ENCODE measurements at regions not wholly inside any gene's neighbourhood (a gene's known extent, or its start where the extent isn't known, plus 50 kb on each side); places are given as distances from the start of the nearest gene placed in this dataset.

DNA sequence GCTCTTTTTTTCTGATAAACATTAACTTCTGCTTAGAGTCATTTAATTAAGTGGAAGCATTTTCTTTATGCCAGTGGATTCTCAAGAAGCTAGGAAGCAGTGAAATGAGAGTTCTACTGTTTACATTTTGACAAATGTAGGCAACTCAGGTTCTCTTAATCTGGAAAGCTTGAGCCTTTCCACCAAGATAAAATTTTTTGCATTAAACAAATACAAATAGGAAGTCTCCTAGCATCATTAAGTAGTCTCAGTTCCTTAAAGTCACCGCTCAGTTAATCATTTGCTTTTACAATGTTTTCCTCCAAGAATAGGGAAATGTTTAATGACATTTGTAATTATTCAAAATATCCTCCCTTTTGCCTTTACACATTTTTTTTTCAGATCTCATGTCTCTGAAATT lies 290.4 kb upstream of the PDE4D start:
- Mint-ChIP-seq H3K27ac (no peak overlapping the region), H3K27me3 (ENCODE audit: insufficient read depth) (no peaks in the 10 kb centered on the region), H3K4me3 (no peak overlapping the region), H3K36me3 (ENCODE audit: low read depth) (no peaks in the 10 kb centered on the region), H3K9me3 (no peaks in the 10 kb centered on the region), H3K4me1 (ENCODE audit: low read depth) (no peaks in the 10 kb centered on the region)
- no peak for DNase-seq (ENCODE audit: low spot score)
- intact Hi-C loops (cut with micrococcal nuclease), result no loop called here

- no peak overlapping the region for H3K27ac Mint-ChIP-seq
- intact Hi-C loops (cut with micrococcal nuclease), result no loop called here
- peaks cover 2% of the 10 kb centered on the region for H3K27me3 Mint-ChIP-seq (ENCODE audit: insufficient read depth)
- H3K9me3 Mint-ChIP-seq, result no peaks in the 10 kb centered on the region
- DNase-seq (ENCODE audit: low spot score), result no peak
- no peaks in the 10 kb centered on the region for H3K4me1 Mint-ChIP-seq (ENCODE audit: low read depth)
- no peak overlapping the region for H3K4me3 Mint-ChIP-seq
- no peaks in the 10 kb centered on the region for H3K36me3 Mint-ChIP-seq (ENCODE audit: low read depth)
These were observed 284.6 kb upstream of the PDE4D start for GRCh38 chr5:60178101-60178500.

- H3K27me3 Mint-ChIP-seq (ENCODE audit: insufficient read depth), result peaks cover 2% of the 10 kb centered on the region
- no peaks in the 10 kb centered on the region for H3K9me3 Mint-ChIP-seq
- no peak for DNase-seq (ENCODE audit: low spot score)
- no peak overlapping the region for H3K4me3 Mint-ChIP-seq
- no peak overlapping the region for H3K27ac Mint-ChIP-seq
- H3K4me1 Mint-ChIP-seq (ENCODE audit: low read depth), result no peaks in the 10 kb centered on the region
- intact Hi-C loops (cut with micrococcal nuclease), result no loop called here
- H3K36me3 Mint-ChIP-seq (ENCODE audit: low read depth), result no peaks in the 10 kb centered on the region
These were observed 284.1 kb upstream of the PDE4D start for GRCh38 chr5:60177596-60177995.

- no peak for DNase-seq (ENCODE audit: low spot score)
- Mint-ChIP-seq H3K27me3 (ENCODE audit: insufficient read depth) (peaks cover 2% of the 10 kb centered on the region), H3K4me1 (ENCODE audit: low read depth) (no peaks in the 10 kb centered on the region), H3K4me3 (no peak overlapping the region), H3K9me3 (no peaks in the 10 kb centered on the region), H3K36me3 (ENCODE audit: low read depth) (no peaks in the 10 kb centered on the region), H3K27ac (no peak overlapping the region)
- intact Hi-C loops (cut with micrococcal nuclease), result no loop called here
These were observed 280.1 kb upstream of the PDE4D start for GRCh38 chr5:60173667-60174066.

DNA sequence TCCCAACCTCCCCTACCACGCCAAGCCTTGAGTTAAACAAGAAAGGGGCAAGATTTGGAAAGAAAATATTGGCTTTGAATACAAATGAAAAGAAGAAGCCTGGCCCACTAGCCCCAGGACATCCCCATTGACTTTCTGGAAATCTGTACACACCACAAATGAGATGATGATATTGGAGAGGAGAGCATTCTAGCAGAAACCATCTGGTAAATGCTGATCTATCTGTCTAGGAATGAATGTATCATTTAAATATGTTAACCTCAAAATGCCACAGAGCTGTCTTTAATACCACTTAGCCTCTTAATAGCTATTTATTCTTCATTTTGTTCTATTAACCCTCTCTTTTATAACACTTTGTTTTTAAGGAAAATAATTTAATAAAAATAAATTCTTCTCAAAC lies 270.2 kb upstream of the PDE4D start:
- no peaks in the 10 kb centered on the region for H3K36me3 Mint-ChIP-seq (ENCODE audit: low read depth)
- intact Hi-C loops (cut with micrococcal nuclease), result no loop called here
- no peak overlapping the region for H3K27ac Mint-ChIP-seq
- H3K27me3 Mint-ChIP-seq (ENCODE audit: insufficient read depth), result no peaks in the 10 kb centered on the region
- H3K4me3 Mint-ChIP-seq, result no peak overlapping the region
- no peak for DNase-seq (ENCODE audit: low spot score)
- H3K4me1 Mint-ChIP-seq (ENCODE audit: low read depth), result no peaks in the 10 kb centered on the region
- H3K9me3 Mint-ChIP-seq, result no peaks in the 10 kb centered on the region

DNA sequence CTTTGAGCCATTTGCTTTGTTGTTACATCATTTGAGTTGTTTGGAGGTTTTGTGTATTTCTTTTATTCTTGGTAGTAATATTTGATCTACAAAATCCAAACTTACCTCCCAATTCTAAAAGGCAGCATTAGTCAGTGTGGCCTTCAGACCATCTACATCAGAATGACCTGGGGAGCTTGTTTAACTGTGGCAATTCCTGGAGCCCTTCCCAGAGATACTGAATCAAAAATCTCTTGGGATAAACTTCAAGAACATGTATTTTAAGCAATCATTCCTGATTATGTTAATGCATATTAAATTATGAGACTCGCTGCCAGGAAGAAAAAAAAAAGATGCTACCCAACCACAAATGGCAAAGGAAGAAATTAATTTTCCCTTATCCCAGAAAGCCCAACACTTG lies 268.9 kb upstream of the PDE4D start:
- intact Hi-C loops (cut with micrococcal nuclease), result no loop called here
- H3K27me3 Mint-ChIP-seq (ENCODE audit: insufficient read depth), result no peaks in the 10 kb centered on the region

DNA sequence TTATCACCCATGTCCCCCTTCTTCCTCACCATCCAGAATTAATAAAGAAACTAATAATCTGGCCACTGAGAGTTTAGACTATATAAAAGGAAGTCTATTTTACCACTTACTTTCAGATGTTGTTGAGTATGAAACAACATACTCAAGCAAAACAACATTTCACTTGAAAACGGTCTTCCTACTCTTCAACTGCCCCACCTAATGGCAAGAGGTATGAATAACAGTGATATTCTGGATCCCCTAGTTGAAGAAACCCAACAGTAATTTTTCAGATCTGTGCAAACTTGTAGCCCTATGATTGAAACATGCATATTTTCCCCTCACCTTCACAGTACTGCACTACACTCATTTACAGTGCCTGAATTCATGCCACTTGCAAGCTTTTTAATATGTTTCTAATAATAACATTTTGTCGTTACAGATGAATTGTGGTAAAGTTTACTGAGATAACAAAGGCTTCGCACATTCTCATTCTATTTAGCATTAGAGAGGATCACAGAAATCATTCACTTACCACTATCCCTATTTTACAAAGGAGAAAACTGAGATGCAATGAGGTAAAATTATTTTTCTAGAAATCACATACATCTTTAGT lies 267.9 kb upstream of the PDE4D start:
- DNase-seq (ENCODE audit: low spot score), result no peak
- intact Hi-C loops (cut with micrococcal nuclease), result loop anchor here (2.0 kb wide), 1 partner anchor 349 kb away; no protein-coding TSS in a partner anchor
- Mint-ChIP-seq H3K27me3 (ENCODE audit: insufficient read depth) (no peaks in the 10 kb centered on the region), H3K4me1 (ENCODE audit: low read depth) (no peaks in the 10 kb centered on the region), H3K4me3 (no peak overlapping the region), H3K27ac (no peak overlapping the region), H3K36me3 (ENCODE audit: low read depth) (no peaks in the 10 kb centered on the region), H3K9me3 (no peaks in the 10 kb centered on the region)

More for the DNA sequence above, 268.9 kb upstream of the PDE4D start:
- H3K36me3 Mint-ChIP-seq (ENCODE audit: low read depth), result no peaks in the 10 kb centered on the region
- DNase-seq (ENCODE audit: low spot score), result no peak
- H3K9me3 Mint-ChIP-seq, result no peaks in the 10 kb centered on the region
- H3K4me1 Mint-ChIP-seq (ENCODE audit: low read depth), result no peaks in the 10 kb centered on the region
- H3K27ac Mint-ChIP-seq, result no peak overlapping the region
- H3K4me3 Mint-ChIP-seq, result no peak overlapping the region

GRCh38 chr5:60149081-60149480 lies 255.6 kb upstream of the PDE4D start:
- H3K4me1 Mint-ChIP-seq (ENCODE audit: low read depth), result no peaks in the 10 kb centered on the region
- no peaks in the 10 kb centered on the region for H3K36me3 Mint-ChIP-seq (ENCODE audit: low read depth)
- intact Hi-C loops (cut with micrococcal nuclease), result no loop called here

DNA sequence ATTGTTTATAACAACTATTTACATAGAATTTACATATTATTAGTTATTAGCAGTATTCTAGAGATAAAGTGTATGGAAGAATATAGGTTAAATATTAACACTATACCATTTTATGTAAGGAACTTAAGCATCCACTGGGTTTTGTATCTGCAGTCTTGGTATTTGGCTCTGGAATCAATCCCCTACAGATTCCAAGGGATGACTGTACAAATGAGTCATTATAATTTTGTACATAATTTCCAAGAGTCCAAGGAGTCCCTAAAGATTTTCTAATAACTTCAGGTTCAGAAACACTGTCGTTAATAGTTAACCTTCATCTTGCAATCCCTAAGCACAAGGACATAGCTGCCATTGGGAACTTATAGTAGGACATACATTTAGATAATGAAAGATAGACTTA lies 254.8 kb upstream of the PDE4D start:
- Mint-ChIP-seq H3K27me3 (ENCODE audit: insufficient read depth) (no peaks in the 10 kb centered on the region), H3K36me3 (ENCODE audit: low read depth) (no peaks in the 10 kb centered on the region), H3K27ac (no peak overlapping the region), H3K9me3 (peaks cover 5% of the 10 kb centered on the region), H3K4me1 (ENCODE audit: low read depth) (no peaks in the 10 kb centered on the region), H3K4me3 (no peak overlapping the region)
- no peak for DNase-seq (ENCODE audit: low spot score)
- intact Hi-C loops (cut with micrococcal nuclease), result no loop called here

More at GRCh38 chr5:60149081-60149480, 255.6 kb upstream of the PDE4D start:
- Mint-ChIP-seq H3K27ac (no peak overlapping the region), H3K4me3 (no peak overlapping the region), H3K9me3 (peaks cover 5% of the 10 kb centered on the region), H3K27me3 (ENCODE audit: insufficient read depth) (no peaks in the 10 kb centered on the region)
- DNase-seq (ENCODE audit: low spot score), result no peak

DNA sequence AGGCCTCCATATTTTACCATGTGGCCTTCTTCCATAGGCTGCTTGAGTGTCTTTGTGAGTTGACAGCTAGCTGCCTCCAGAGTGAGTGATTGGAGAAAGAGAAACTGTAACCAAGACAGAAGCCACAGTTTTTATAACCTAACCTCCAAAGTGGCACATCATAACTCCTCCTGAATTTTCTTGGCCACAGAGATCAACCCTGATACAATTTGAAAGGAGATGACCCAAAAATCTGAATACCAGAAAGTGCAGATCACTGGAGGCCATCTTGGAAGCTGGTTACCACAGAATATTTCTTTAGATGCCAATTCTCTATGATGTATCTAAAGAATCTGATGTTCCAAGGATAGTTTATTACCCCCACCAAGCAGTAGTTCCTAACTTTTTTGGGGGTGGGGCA lies 254.3 kb upstream of the PDE4D start:
- intact Hi-C loops (cut with micrococcal nuclease), result no loop called here
- Mint-ChIP-seq H3K36me3 (ENCODE audit: low read depth) (no peaks in the 10 kb centered on the region), H3K4me1 (ENCODE audit: low read depth) (no peaks in the 10 kb centered on the region), H3K27ac (no peak overlapping the region), H3K4me3 (no peak overlapping the region), H3K9me3 (peaks cover 5% of the 10 kb centered on the region), H3K27me3 (ENCODE audit: insufficient read depth) (no peaks in the 10 kb centered on the region)
- DNase-seq (ENCODE audit: low spot score), result no peak

- Mint-ChIP-seq H3K4me1 (ENCODE audit: low read depth) (no peaks in the 10 kb centered on the region), H3K9me3 (peaks cover 5% of the 10 kb centered on the region), H3K27me3 (ENCODE audit: insufficient read depth) (no peaks in the 10 kb centered on the region), H3K27ac (no peak overlapping the region), H3K4me3 (no peak overlapping the region), H3K36me3 (ENCODE audit: low read depth) (no peaks in the 10 kb centered on the region)
- DNase-seq (ENCODE audit: low spot score), result no peak
- intact Hi-C loops (cut with micrococcal nuclease), result no loop called here
These were observed 250.5 kb upstream of the PDE4D start for GRCh38 chr5:60143942-60144549.

- H3K4me3 Mint-ChIP-seq, result no peak overlapping the region
- H3K27ac Mint-ChIP-seq, result no peak overlapping the region
- intact Hi-C loops (cut with micrococcal nuclease), result no loop called here
- no peaks in the 10 kb centered on the region for H3K27me3 Mint-ChIP-seq (ENCODE audit: insufficient read depth)
- H3K9me3 Mint-ChIP-seq, result no peaks in the 10 kb centered on the region
- no peaks in the 10 kb centered on the region for H3K4me1 Mint-ChIP-seq (ENCODE audit: low read depth)
- H3K36me3 Mint-ChIP-seq (ENCODE audit: low read depth), result no peaks in the 10 kb centered on the region
- no peak for DNase-seq (ENCODE audit: low spot score)
These were observed 247.6 kb upstream of the PDE4D start for GRCh38 chr5:60141119-60141518.

DNA sequence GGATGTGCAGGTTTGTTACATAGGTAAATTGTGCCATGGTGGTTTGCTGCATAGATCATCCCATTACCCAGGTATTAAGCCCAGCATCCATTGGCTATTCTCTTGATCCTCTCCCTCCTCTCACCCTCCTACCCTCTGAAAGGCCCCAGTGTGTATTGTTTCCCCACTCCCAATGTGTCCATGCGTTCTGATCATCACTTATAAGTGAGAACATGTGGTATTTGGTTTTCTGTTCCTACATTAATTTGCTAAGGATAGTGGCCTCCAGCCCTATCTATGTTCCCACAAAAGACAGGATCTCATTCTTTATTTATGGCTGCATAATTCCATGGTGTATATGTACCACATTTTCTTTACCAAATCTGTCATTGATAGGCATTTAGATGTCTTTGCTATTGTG lies 243.3 kb upstream of the PDE4D start:
- no peak overlapping the region for H3K27ac Mint-ChIP-seq
- intact Hi-C loops (cut with micrococcal nuclease), result no loop called here
- no peak for DNase-seq (ENCODE audit: low spot score)
- H3K4me3 Mint-ChIP-seq, result no peak overlapping the region
- no peaks in the 10 kb centered on the region for H3K27me3 Mint-ChIP-seq (ENCODE audit: insufficient read depth)
- no peaks in the 10 kb centered on the region for H3K4me1 Mint-ChIP-seq (ENCODE audit: low read depth)
- H3K9me3 Mint-ChIP-seq, result no peaks in the 10 kb centered on the region
- H3K36me3 Mint-ChIP-seq (ENCODE audit: low read depth), result no peaks in the 10 kb centered on the region

- intact Hi-C loops (cut with micrococcal nuclease), result no loop called here
- Mint-ChIP-seq H3K27ac (no peak overlapping the region), H3K9me3 (no peaks in the 10 kb centered on the region), H3K36me3 (ENCODE audit: low read depth) (no peaks in the 10 kb centered on the region), H3K27me3 (ENCODE audit: insufficient read depth) (no peaks in the 10 kb centered on the region), H3K4me3 (no peak overlapping the region), H3K4me1 (ENCODE audit: low read depth) (no peaks in the 10 kb centered on the region)
- DNase-seq (ENCODE audit: low spot score), result no peak
These were observed 238.0 kb upstream of the PDE4D start for GRCh38 chr5:60131504-60131903.

All from activated T-helper 1 cell treated with anti-CD3 and anti-CD28 coated beads, Interleukin-12 subunit alpha, Interleukin-12 subunit beta, Interleukin-2, Interleukin-4 antibody, amounts not matched to agents 30 ng/mL and 10 ng/mL and 1 ng/mL, durations not matched to agents 14 hours and 24 hours and 36 hours (primary cell).